GM19455 (cell line): ENCODE measurements at regions not wholly inside any gene's neighbourhood (a gene's known extent, or its start where the extent isn't known, plus 50 kb on each side); places are given as distances from the start of the nearest gene placed in this dataset.

Experiments
- ATAC-seq: cut with Tn5 transposase; IDR thresholded peaks from one replicate; pipeline ENCODE4 v1.9.1; 2021; ENCODE audit not compliant: unreplicated experiment

- ATAC-seq = no peak
Observed at GRCh38 chr4:184528713-184529112, 54.4 kb upstream of the IRF2 start.

DNA sequence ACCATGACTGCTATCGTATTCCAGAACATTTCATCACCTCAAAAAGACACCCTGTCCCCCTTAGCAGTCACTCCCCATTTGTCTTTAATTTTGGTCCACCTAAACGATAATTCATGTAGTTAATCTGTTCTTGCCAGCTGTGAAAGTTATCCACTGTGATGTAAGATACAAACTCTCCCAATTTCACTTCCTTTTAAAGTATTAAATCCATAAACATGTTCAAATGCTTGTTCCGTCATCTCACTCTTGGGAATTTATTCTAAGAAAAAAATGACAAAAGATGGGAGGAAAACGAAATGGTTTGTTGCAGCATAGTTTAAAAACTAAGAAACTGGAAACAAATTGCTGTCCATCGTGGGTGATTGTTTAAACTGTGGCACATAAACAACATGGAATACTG, 53.7 kb upstream of the IRF2 start:
- ATAC-seq = no peak

GRCh38 chr4:184526228-184526627, 51.9 kb upstream of the IRF2 start:
- no peak for ATAC-seq
